BLaER1 treated with 17β-estradiol and CSF1 and Interleukin-3, amounts not matched to agents 10 nM and 100 nM (cell line): ENCODE measurements at regions not wholly inside any gene's neighbourhood (a gene's known extent, or its start where the extent isn't known, plus 50 kb on each side); places are given as distances from the start of the nearest gene placed in this dataset.

Experiments used
- H3K27ac ChIP-seq, 11 experiments: shearing (Covaris generic); formaldehyde crosslinking; 2 replicates each; pipeline ENCODE4 v1.8.1; 2022
- H3K27me3 ChIP-seq, 11 experiments: shearing (Covaris generic); formaldehyde crosslinking; 2 replicates each; pipeline ENCODE4 v1.8.1; 2022
- H3K36me3 ChIP-seq, 11 experiments: shearing (Covaris generic); formaldehyde crosslinking; 2 replicates each; pipeline ENCODE4 v1.8.1; 2022
- H3K4me1 ChIP-seq, 10 experiments: shearing (Covaris generic); formaldehyde crosslinking; 2 replicates each; pipeline ENCODE4 v1.8.1; 2022
- H3K4me2 ChIP-seq, 11 experiments: shearing (Covaris generic); formaldehyde crosslinking; 2 replicates each; pipeline ENCODE4 v1.8.1; 2022
- H3K4me3 ChIP-seq, 10 experiments: shearing (Covaris generic); formaldehyde crosslinking; 2 replicates each; pipeline ENCODE4 v1.8.1; 2022
- H3K9ac ChIP-seq, 11 experiments: shearing (Covaris generic); formaldehyde crosslinking; 2 replicates each; pipeline ENCODE4 v1.8.1; 2022
- H3K9me3 ChIP-seq, 11 experiments: shearing (Covaris generic); formaldehyde crosslinking; replicated peaks in 1 of 11; 2 replicates each; pipeline ENCODE4 v1.8.1; 2022
- H4K20me1 ChIP-seq, 11 experiments: shearing (Covaris generic); formaldehyde crosslinking; 2 replicates each; pipeline ENCODE4 v1.8.1; 2022
- Cebpa-rat ChIP-seq, 11 experiments: shearing (Covaris generic); IDR thresholded peaks; 2 replicates each; pipeline ENCODE4 v1.8.1; 2022

DNA sequence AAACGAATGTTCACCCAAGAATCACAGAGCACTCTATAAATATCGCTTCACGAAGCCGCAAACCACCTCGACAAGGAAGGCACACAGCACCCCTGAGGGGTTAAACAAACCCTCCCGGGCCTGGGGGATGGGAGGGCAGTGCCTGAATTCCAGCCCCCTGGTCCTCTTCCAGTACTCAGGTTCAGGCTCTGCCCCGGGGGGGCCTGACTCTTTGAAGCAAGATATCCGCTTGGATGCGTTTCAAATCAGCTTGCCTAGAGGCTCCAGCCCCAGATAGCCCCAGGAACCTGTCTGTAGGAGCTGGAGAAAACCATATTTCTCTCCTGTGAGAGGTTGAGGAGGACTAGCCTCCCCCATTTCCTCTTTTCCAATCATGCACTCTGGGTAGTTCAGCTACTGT is 194.7 kb downstream of the WNT5A start:
- Histone ChIP-seq H3K27me3 (no peaks in the 10 kb centered on the region), H3K4me3 (no peak overlapping the region), H4K20me1 (no peaks in the 10 kb centered on the region), H3K4me1 (peaks cover 0 to 13% (median 5%) of the 10 kb centered on the region in 10 experiments; a peak in 9 of 20 replicates), H3K27ac (no peak overlapping the region), H3K36me3 (no peaks in the 10 kb centered on the region), H3K4me2 (peak overlapping the region in 6 of 11 experiments; percentile 35 to 53 (median 43); a peak in 12 of 22 replicates), H3K9me3 (peaks cover 0 to 4% (median 0%) of the 10 kb centered on the region in 11 experiments; a peak in 1 of 22 replicates), H3K9ac (no peak overlapping the region)
- no peak for TF ChIP-seq Cebpa-rat (IDR thresholded peaks at IDR 0.05)

DNA sequence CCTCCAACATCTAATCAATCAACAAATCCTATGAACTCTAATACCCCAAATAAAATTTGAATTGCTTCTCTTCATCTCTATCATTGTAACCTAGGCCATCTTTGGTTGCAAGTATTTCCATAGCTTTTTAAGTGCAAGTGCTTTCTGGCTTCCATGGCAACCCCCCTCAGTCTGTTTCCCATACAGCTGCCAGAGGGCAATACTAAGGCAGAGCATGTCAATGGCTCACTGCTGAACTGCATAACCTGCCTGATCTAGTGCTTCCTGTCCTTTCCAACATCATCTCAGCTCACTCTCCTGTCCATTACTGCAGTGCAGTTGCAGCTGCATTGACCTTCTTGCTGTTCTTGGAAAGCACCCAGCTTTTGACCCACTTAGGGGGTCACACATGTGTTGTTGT is 198.4 kb downstream of the WNT5A start:
- H4K20me1 ChIP-seq, result no peaks in the 10 kb centered on the region
- H3K4me2 ChIP-seq, result no peak overlapping the region
- H3K27me3 ChIP-seq, result no peaks in the 10 kb centered on the region
- H3K4me1 ChIP-seq, result peaks cover 0 to 13% (median 5%) of the 10 kb centered on the region in 10 experiments; a peak in 9 of 20 replicates
- H3K36me3 ChIP-seq, result no peaks in the 10 kb centered on the region
- H3K27ac ChIP-seq, result no peak overlapping the region
- no peaks in the 10 kb centered on the region for H3K9me3 ChIP-seq
- TF ChIP-seq Cebpa-rat (IDR thresholded peaks at IDR 0.05), result no peak
- no peak overlapping the region for H3K9ac ChIP-seq
- H3K4me3 ChIP-seq, result no peak overlapping the region

- no peak for TF ChIP-seq Cebpa-rat (IDR thresholded peaks at IDR 0.05)
- Histone ChIP-seq H4K20me1 (no peaks in the 10 kb centered on the region), H3K9me3 (no peaks in the 10 kb centered on the region), H3K27ac (no peak overlapping the region), H3K9ac (no peak overlapping the region), H3K4me2 (no peak overlapping the region), H3K4me3 (no peak overlapping the region), H3K4me1 (peaks cover 0 to 2% (median 0%) of the 10 kb centered on the region in 10 experiments; a peak in 1 of 20 replicates), H3K36me3 (no peaks in the 10 kb centered on the region), H3K27me3 (no peaks in the 10 kb centered on the region)
Observed at GRCh38 chr3:55286693-55287092, 200.4 kb downstream of the WNT5A start.

DNA sequence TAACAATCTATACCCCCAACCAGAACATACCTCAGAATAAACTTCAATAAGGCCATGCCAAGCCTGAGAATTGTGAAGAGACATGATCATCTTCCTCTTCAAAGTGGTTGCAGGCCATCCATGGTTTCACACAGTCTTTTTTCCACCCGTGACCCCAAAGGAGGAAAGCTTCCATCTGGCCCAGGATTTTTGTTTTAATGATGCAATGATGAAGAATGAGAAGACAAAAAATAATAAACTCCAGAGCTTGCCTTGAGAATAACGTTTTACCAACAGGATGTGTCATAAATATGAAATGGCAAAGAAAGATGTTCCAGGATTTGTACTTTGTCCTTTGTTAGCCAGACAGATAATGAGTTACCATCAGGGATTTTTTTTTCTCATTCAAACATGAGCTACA is 201.9 kb downstream of the WNT5A start:
- Histone ChIP-seq H3K27ac (no peak overlapping the region), H3K4me2 (no peak overlapping the region), H4K20me1 (no peaks in the 10 kb centered on the region), H3K4me3 (no peak overlapping the region), H3K4me1 (no peaks in the 10 kb centered on the region), H3K36me3 (no peaks in the 10 kb centered on the region), H3K9me3 (peaks cover 0 to 4% (median 0%) of the 10 kb centered on the region in 11 experiments; a peak in 1 of 22 replicates), H3K9ac (no peak overlapping the region), H3K27me3 (no peaks in the 10 kb centered on the region)
- TF ChIP-seq Cebpa-rat (IDR thresholded peaks at IDR 0.05), result no peak

- Histone ChIP-seq H3K9ac (no peak overlapping the region), H4K20me1 (no peaks in the 10 kb centered on the region), H3K9me3 (peaks cover 0 to 4% (median 0%) of the 10 kb centered on the region in 11 experiments; a peak in 1 of 22 replicates), H3K4me1 (no peaks in the 10 kb centered on the region), H3K4me2 (no peak overlapping the region), H3K27me3 (no peaks in the 10 kb centered on the region), H3K4me3 (no peak overlapping the region), H3K27ac (no peak overlapping the region), H3K36me3 (no peaks in the 10 kb centered on the region)
- TF ChIP-seq Cebpa-rat (IDR thresholded peaks at IDR 0.05), result no peak
Observed at GRCh38 chr3:55283441-55283925, 203.6 kb downstream of the WNT5A start.

DNA sequence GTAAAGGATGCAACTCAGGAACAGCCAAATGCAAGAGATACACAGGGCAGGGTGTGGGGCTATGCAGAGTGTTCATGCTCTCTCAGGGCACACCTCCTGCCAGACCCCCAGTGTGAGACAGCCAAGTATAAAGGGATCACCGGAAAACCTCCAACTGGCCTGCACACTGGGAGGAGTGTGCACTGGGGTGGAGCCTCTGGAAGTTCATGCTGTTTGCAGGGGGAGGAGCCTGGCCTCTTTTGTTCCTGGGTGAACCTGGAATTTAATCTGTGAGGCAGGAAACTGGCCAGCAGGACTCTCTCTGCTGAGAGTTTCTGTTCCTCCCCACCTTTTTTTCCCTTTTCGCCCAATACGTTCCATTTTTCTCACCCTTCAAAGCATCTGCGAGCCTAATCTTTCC is 204.1 kb downstream of the WNT5A start:
- Histone ChIP-seq H3K27me3 (no peaks in the 10 kb centered on the region), H4K20me1 (no peaks in the 10 kb centered on the region), H3K36me3 (no peaks in the 10 kb centered on the region), H3K4me2 (no peak overlapping the region), H3K9ac (no peak overlapping the region), H3K4me3 (no peak overlapping the region), H3K4me1 (no peaks in the 10 kb centered on the region), H3K27ac (no peak overlapping the region), H3K9me3 (peaks cover 0 to 4% (median 0%) of the 10 kb centered on the region in 11 experiments; a peak in 1 of 22 replicates)
- TF ChIP-seq Cebpa-rat (IDR thresholded peaks at IDR 0.05), result no peak

GRCh38 chr3:55272031-55272645 is 215.0 kb downstream of the WNT5A start:
- Histone ChIP-seq H3K9ac (no peak overlapping the region), H3K36me3 (no peaks in the 10 kb centered on the region), H4K20me1 (no peaks in the 10 kb centered on the region), H3K9me3 (no peaks in the 10 kb centered on the region), H3K4me3 (no peak overlapping the region), H3K4me2 (no peak overlapping the region), H3K27ac (no peak overlapping the region), H3K4me1 (no peaks in the 10 kb centered on the region), H3K27me3 (no peaks in the 10 kb centered on the region)
- no peak for TF ChIP-seq Cebpa-rat (IDR thresholded peaks at IDR 0.05)

DNA sequence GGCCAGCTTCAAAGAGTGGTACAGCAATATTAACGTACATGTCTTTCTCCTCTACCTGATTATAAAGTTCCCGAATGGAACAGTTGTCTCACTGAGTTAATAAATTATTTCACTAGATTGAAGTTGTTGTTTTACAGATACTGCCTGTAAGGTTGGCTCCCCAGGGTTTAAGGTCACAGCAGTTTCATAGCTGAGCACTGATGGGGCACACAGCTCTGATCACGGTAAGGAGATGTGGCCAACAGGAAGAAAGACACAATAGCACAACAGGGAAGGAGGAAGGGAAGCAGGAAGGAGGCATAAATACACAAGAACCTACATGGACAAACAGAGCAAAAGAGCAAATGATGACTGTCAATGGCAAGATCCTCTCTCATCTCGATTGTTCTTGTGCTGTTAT is 215.6 kb downstream of the WNT5A start:
- H3K4me2 ChIP-seq, result no peak overlapping the region
- H3K36me3 ChIP-seq, result no peaks in the 10 kb centered on the region
- H3K27ac ChIP-seq, result no peak overlapping the region
- no peaks in the 10 kb centered on the region for H3K4me1 ChIP-seq
- no peaks in the 10 kb centered on the region for H3K27me3 ChIP-seq
- TF ChIP-seq Cebpa-rat (IDR thresholded peaks at IDR 0.05), result no peak
- H3K9ac ChIP-seq, result no peak overlapping the region
- H4K20me1 ChIP-seq, result no peaks in the 10 kb centered on the region
- H3K4me3 ChIP-seq, result no peak overlapping the region
- H3K9me3 ChIP-seq, result no peaks in the 10 kb centered on the region

DNA sequence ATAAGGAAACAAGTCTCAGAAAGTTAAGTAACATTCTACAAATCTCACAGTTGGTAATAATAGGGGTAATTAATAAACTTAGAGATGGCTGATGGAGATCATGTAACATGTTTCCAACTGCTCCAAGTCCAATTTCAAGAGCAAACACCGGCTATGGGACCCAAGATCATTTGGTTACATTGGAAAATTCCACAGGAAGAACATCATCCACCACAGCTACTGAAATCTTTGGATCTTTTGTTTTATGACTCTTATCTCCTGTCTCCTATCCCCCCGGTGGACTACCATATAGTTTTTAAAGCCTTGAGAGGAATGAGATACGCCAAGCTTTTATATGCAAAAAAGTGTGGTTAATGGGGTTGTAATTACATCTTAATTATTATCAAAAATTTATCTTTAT is 216.1 kb downstream of the WNT5A start:
- Histone ChIP-seq H3K4me2 (no peak overlapping the region), H3K4me3 (no peak overlapping the region), H4K20me1 (no peaks in the 10 kb centered on the region), H3K27me3 (no peaks in the 10 kb centered on the region), H3K36me3 (no peaks in the 10 kb centered on the region), H3K9me3 (no peaks in the 10 kb centered on the region), H3K27ac (no peak overlapping the region), H3K4me1 (no peaks in the 10 kb centered on the region), H3K9ac (no peak overlapping the region)
- TF ChIP-seq Cebpa-rat (IDR thresholded peaks at IDR 0.05), result no peak

GRCh38 chr3:55269636-55270035 is 217.5 kb downstream of the WNT5A start:
- H3K36me3 ChIP-seq, result no peaks in the 10 kb centered on the region
- H4K20me1 ChIP-seq, result no peaks in the 10 kb centered on the region
- no peak overlapping the region for H3K4me2 ChIP-seq
- no peak for TF ChIP-seq Cebpa-rat (IDR thresholded peaks at IDR 0.05)
- H3K4me3 ChIP-seq, result no peak overlapping the region
- H3K27me3 ChIP-seq, result no peaks in the 10 kb centered on the region
- no peaks in the 10 kb centered on the region for H3K9me3 ChIP-seq
- no peak overlapping the region for H3K9ac ChIP-seq
- no peaks in the 10 kb centered on the region for H3K4me1 ChIP-seq
- H3K27ac ChIP-seq, result no peak overlapping the region
